HCT116 (cell line): ENCODE measurements at regions not wholly inside any gene's neighbourhood (a gene's known extent, or its start where the extent isn't known, plus 50 kb on each side); places are given as distances from the start of the nearest gene placed in this dataset.

Experiments
- ATAC-seq: fragments of 200-7000 bp; cut with Tn5 transposase; 2 replicates; pipeline ENCODE4 v1.9.1; 2020; ENCODE audit warnings: mild to moderate bottlenecking, moderate library complexity
- BruUV-seq: library from RNA; stranded (reverse); fragments of 400-500 nt; replicated peaks from 2 replicates; lab custom pipeline; 2021; lab: Mats Ljungman, UMichigan
- CTCF ChIA-PET: fragments of 300-600 bp; sonication (Branson Sonifier 250); formaldehyde crosslinking; loops from one replicate; lab custom pipeline; 2021; ENCODE audit warnings: antibody characterized with exemption; lab: Charles Lee
- POLR2A ChIA-PET: fragments of 300-600, 350-600 bp; sonication (Branson Sonifier 250); formaldehyde crosslinking; loops from one replicate; lab custom pipeline; 2021; ENCODE audit warnings: antibody characterized with exemption; lab: Charles Lee
- RAD21 ChIA-PET, 2 experiments: fragments of 300-600 bp; sonication (Branson Sonifier 250); formaldehyde crosslinking; loops; one replicate each; lab custom pipeline; 2023; ENCODE audit warnings: low total read pairs in 2 of 2; ENCODE audit not compliant: uncharacterized antibody in 2 of 2, unreplicated experiment in 2 of 2, low non-redundant PET in 1 of 2; lab: Charles Lee
- DNase-seq: peaks from one replicate; pipeline ENCODE4 v3.0.0-alpha.2; 2010; ENCODE audit warnings: low read depth, low spot score
- H2AFZ ChIP-seq: fragments of 200-600 bp; shearing (Covaris generic), sonication (generic); 2 replicates; pipeline ENCODE4 v1.6.1; 2017; ENCODE audit warnings: low read depth, mixed run types, mixed read lengths, antibody characterized with exemption, low read length; ENCODE audit not compliant: poor library complexity, severe bottlenecking
- H3K27ac ChIP-seq: 2 replicates; pipeline ENCODE4 v1.5.1; 2012; ENCODE audit warnings: low read depth, low read length
- H3K27me3 ChIP-seq: fragments of 200-600 bp; sonication (generic); 2 replicates; pipeline ENCODE4 v1.6.1; 2016; ENCODE audit warnings: mixed run types, low read length, mixed read lengths; ENCODE audit not compliant: insufficient read depth
- H3K36me3 ChIP-seq, 2 experiments: fragments of 200-500 bp in 1 of 2; fragments of 200-600 bp in 1 of 2; sonication (Bioruptor generic) in 1 of 2; sonication (generic) in 1 of 2; 2 replicates each; pipeline versions ENCODE4 v1.5.1 to v1.6.1; 2014 to 2016; ENCODE audit warnings: low read length in 2 of 2, inconsistent platforms in 1 of 2, mixed read lengths in 1 of 2, mixed run types in 1 of 2; ENCODE audit not compliant: insufficient read depth in 2 of 2, control insufficient read depth in 1 of 2
- H3K4me1 ChIP-seq, 2 experiments: fragments of 200-600 bp in 1 of 2; sonication (generic) in 1 of 2; 2 replicates each; pipeline versions ENCODE4 v1.5.1 to v1.6.1; 2012 to 2017; ENCODE audit warnings: low read length in 2 of 2, inconsistent platforms in 1 of 2, mild to moderate bottlenecking in 1 of 2, mixed read lengths in 1 of 2, mixed run types in 1 of 2, moderate library complexity in 1 of 2; ENCODE audit not compliant: insufficient read depth in 2 of 2, control insufficient read depth in 1 of 2
- H3K4me2 ChIP-seq: fragments of 200-600 bp; sonication (generic); 2 replicates; pipeline ENCODE4 v1.6.1; 2017; ENCODE audit warnings: mixed run types, low read length, mixed read lengths
- H3K4me3 ChIP-seq, 2 experiments: fragments of 200-600 bp in 1 of 2; sonication (generic) in 1 of 2; replicated peaks in 1 of 2; 2 replicates each; pipeline ENCODE4 v1.5.1; 2011 to 2016; ENCODE audit warnings: low read length in 2 of 2, control low read depth in 1 of 2, low read depth in 1 of 2, mild to moderate bottlenecking in 1 of 2, mixed read lengths in 1 of 2, mixed run types in 1 of 2
- H3K79me2 ChIP-seq: fragments of 200-600 bp; sonication (generic); 2 replicates; pipeline ENCODE4 v1.6.1; 2017; ENCODE audit warnings: mild to moderate bottlenecking, mixed run types, low read length, moderate library complexity, mixed read lengths; ENCODE audit not compliant: insufficient read depth
- H3K9ac ChIP-seq: fragments of 200-600 bp; sonication (generic); 2 replicates; pipeline ENCODE4 v1.6.1; 2016; ENCODE audit warnings: low read length, mixed read lengths
- H3K9me2 ChIP-seq: fragments of 200-600 bp; sonication (generic), shearing (Covaris generic); 2 replicates; pipeline ENCODE4 v1.6.1; 2017; ENCODE audit warnings: mixed run types, mild to moderate bottlenecking, moderate library complexity; ENCODE audit not compliant: insufficient read depth
- H3K9me3 ChIP-seq, 2 experiments: fragments of 200-500 bp in 1 of 2; fragments of 200-600 bp in 1 of 2; sonication (Bioruptor generic) in 1 of 2; sonication (generic) in 1 of 2; 2 replicates each; pipeline ENCODE4 v1.6.1; 2014 to 2017; ENCODE audit warnings: low read length in 2 of 2, mixed read lengths in 2 of 2, inconsistent platforms in 1 of 2, low read depth in 1 of 2, mild to moderate bottlenecking in 1 of 2, mixed run types in 1 of 2, moderate library complexity in 1 of 2; ENCODE audit not compliant: control insufficient read depth in 1 of 2, insufficient read depth in 1 of 2
- H4K20me1 ChIP-seq: fragments of 200-600 bp; sonication (generic), shearing (Covaris generic); 2 replicates; pipeline ENCODE4 v1.6.1; 2017; ENCODE audit warnings: mixed run types, mild to moderate bottlenecking, moderate library complexity; ENCODE audit not compliant: insufficient read depth
- ELF1 ChIP-seq: IDR thresholded peaks from 2 replicates; pipeline ENCODE4 v1.6.1; 2012; ENCODE audit warnings: low read depth, borderline replicate concordance
- JUND ChIP-seq: IDR thresholded peaks from 2 replicates; pipeline ENCODE4 v1.6.1; 2012
- POLR2A ChIP-seq: IDR thresholded peaks from 2 replicates; pipeline ENCODE4 v1.7.0; 2011; ENCODE audit warnings: borderline replicate concordance; ENCODE audit not compliant: insufficient read depth, insufficient read length; ENCODE audit errors: extremely low read depth
- RAD21 ChIP-seq: IDR thresholded peaks from 2 replicates; pipeline ENCODE4 v1.6.1; 2012; ENCODE audit warnings: low read depth, mild to moderate bottlenecking
- REST ChIP-seq: IDR thresholded peaks from 2 replicates; pipeline ENCODE4 v1.6.1; 2012; ENCODE audit warnings: low read depth
- SRF ChIP-seq: IDR thresholded peaks from 2 replicates; pipeline ENCODE4 v1.6.1; 2012; ENCODE audit warnings: low read depth
- YY1 ChIP-seq: IDR thresholded peaks from 2 replicates; pipeline ENCODE4 v1.6.1; 2011; ENCODE audit warnings: low read length, low read depth, moderate library complexity, mild to moderate bottlenecking; ENCODE audit not compliant: insufficient replicate concordance; ENCODE audit errors: extremely low read depth
- intact Hi-C: fragments of 100-400 bp; cut with micrococcal nuclease; formaldehyde crosslinking; loops from 2 replicates; pipeline ENCODE4 v1.10.0; 2022
- TF ChIP-seq, protein P1 (sequence below): IDR thresholded peaks from 2 replicates; pipeline ENCODE4 v1.6.1; 2012
- TF ChIP-seq, protein P2 (sequence below): IDR thresholded peaks from 2 replicates; pipeline ENCODE4 v1.6.1; 2012

- BruUV-seq, result no TSS peak
- no peaks in the 10 kb centered on the region for H3K9me3 ChIP-seq
These were observed 351.3 kb upstream of the GRM7 start for GRCh38 chr3:6509576-6509975.

More at GRCh38 chr3:6509576-6509975, 351.3 kb upstream of the GRM7 start:
- CTCF ChIA-PET, result no interaction called here
- Histone ChIP-seq H3K79me2 (no peaks in the 10 kb centered on the region), H4K20me1 (no peaks in the 10 kb centered on the region), H3K4me2 (no peak overlapping the region), H3K27me3 (no peaks in the 10 kb centered on the region), H3K9me2 (no peaks in the 10 kb centered on the region), H2AFZ (no peak overlapping the region), H3K4me3 (no peak overlapping the region), H3K36me3 (no peaks in the 10 kb centered on the region), H3K27ac (no peak overlapping the region), H3K9ac (no peak overlapping the region), H3K4me1 (no peaks in the 10 kb centered on the region)
- ATAC-seq, result no peak
- POLR2A ChIA-PET, result no interaction called here
- DNase-seq, result no peak
- RAD21 ChIA-PET, result no interaction called here
- intact Hi-C loops, result no loop called here
- TF ChIP-seq ELF1 (no peak), RAD21 (no peak), YY1 (no peak), SRF (no peak), POLR2A (no peak), JUND (no peak), REST (no peak)
- TF ChIP-seq, protein P1, sequence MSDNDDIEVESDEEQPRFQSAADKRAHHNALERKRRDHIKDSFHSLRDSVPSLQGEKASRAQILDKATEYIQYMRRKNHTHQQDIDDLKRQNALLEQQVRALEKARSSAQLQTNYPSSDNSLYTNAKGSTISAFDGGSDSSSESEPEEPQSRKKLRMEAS, result no peak
- TF ChIP-seq, protein P2, sequence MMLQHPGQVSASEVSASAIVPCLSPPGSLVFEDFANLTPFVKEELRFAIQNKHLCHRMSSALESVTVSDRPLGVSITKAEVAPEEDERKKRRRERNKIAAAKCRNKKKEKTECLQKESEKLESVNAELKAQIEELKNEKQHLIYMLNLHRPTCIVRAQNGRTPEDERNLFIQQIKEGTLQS, result no peak
